ENCODE measurements at regions not wholly inside any gene's neighbourhood (a gene's known extent, or its start where the extent isn't known, plus 50 kb on each side); places are given as distances from the start of the nearest gene placed in this dataset.
"Not testable (repeated sequence)": the region's sequence is repeated elsewhere in the genome, so short reads cannot be mapped to it uniquely, and the experiment has no call there.

DNA sequence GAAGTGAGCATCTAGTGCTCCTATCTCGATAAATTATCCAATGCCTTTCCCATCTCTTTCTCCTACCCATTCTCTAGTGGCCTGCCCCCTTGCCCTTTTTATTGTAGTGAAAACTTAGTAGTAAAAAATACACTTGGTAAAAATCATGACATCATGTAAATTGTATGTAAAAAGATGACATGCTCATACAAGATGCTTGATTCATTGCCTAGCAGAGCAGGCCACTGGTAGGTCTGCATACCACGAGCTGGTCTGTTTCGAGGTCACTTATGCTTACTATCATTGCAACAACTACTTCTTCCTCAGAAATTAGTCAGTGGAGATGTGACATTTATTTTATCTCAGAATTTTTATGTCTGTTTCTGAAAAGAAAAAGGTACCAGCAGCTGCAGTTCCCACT lies 177.3 kb downstream of the C9orf152 start:
- Mint-ChIP-seq H3K4me3 (ENCODE audit: unreplicated experiment) (no peak overlapping the region), H3K9me3 (ENCODE audit: unreplicated experiment) (no peaks in the 10 kb centered on the region), H3K27ac (ENCODE audit: unreplicated experiment) (no peak overlapping the region), H3K27me3 (ENCODE audit: unreplicated experiment) (no peaks in the 10 kb centered on the region), H3K36me3 (ENCODE audit: unreplicated experiment) (peaks cover 1% of the 10 kb centered on the region), H3K4me1 (ENCODE audit: unreplicated experiment) (peaks cover 74% of the 10 kb centered on the region)
- no peak for DNase-seq (ENCODE audit: extremely low spot score, unreplicated experiment)
- TF ChIP-seq CTCF (IDR thresholded peaks at IDR 0.05): no peak

GRCh38 chr9:110031511-110032173 lies 176.3 kb downstream of the C9orf152 start:
- DNase-seq (ENCODE audit: extremely low spot score, unreplicated experiment): no peak
- H3K9me3 Mint-ChIP-seq (ENCODE audit: unreplicated experiment): no peaks in the 10 kb centered on the region
- H3K27me3 Mint-ChIP-seq (ENCODE audit: unreplicated experiment): no peaks in the 10 kb centered on the region
- TF ChIP-seq CTCF (IDR thresholded peaks at IDR 0.05): no peak
- H3K36me3 Mint-ChIP-seq (ENCODE audit: unreplicated experiment): no peaks in the 10 kb centered on the region
- H3K4me3 Mint-ChIP-seq (ENCODE audit: unreplicated experiment): no peak overlapping the region
- peak overlapping the region; percentile 39 for H3K27ac Mint-ChIP-seq (ENCODE audit: unreplicated experiment)
- peaks cover 68% of the 10 kb centered on the region for H3K4me1 Mint-ChIP-seq (ENCODE audit: unreplicated experiment)

DNA sequence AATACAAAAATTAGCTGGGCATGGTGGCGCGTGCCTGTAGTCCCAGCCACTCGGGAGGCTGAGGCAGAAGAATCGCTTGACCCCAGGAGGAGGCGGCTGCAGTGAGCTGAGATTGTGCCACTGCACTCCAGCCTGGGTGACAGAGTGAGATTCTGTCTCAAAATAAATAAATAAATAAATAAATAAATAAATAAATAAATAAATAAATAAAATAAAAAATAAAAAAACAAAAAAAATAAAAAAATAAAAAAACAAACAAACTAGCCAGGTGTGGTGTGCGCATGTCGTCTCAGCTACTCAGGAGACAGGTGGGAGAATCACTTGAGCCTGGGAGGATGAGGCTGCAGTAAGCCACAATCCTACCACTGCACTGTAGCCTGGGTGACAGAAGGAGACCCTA lies 175.4 kb downstream of the C9orf152 start:
- H3K4me1 Mint-ChIP-seq (ENCODE audit: unreplicated experiment): peaks cover 62% of the 10 kb centered on the region
- H3K36me3 Mint-ChIP-seq (ENCODE audit: unreplicated experiment); H3K27me3 Mint-ChIP-seq (ENCODE audit: unreplicated experiment); H3K27ac Mint-ChIP-seq (ENCODE audit: unreplicated experiment); H3K9me3 Mint-ChIP-seq (ENCODE audit: unreplicated experiment); H3K4me3 Mint-ChIP-seq (ENCODE audit: unreplicated experiment); DNase-seq (ENCODE audit: extremely low spot score, unreplicated experiment): not testable (repeated sequence)

DNA sequence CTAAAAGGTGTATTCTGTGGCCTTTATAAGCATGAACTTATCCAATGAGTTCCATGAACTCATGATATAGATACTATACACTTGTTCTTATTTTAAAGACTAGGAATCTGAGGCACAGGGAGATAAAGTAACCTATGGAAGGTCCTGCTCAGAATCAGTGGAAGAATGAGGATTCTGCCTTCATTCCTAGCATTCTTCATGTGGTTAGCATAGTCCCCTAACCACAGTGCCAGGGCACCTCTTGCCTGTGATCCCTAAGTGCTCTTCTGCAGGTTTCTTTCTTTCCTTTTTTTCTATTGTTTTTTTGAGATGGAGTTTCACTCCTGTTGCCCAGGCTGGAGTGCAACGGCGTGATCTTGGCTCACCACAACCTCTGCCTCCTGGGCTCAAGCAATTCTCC lies 174.1 kb downstream of the C9orf152 start:
- Mint-ChIP-seq H3K9me3 (ENCODE audit: unreplicated experiment) (no peaks in the 10 kb centered on the region), H3K27me3 (ENCODE audit: unreplicated experiment) (no peaks in the 10 kb centered on the region), H3K27ac (ENCODE audit: unreplicated experiment) (peak overlapping the region; percentile 50), H3K36me3 (ENCODE audit: unreplicated experiment) (no peaks in the 10 kb centered on the region), H3K4me3 (ENCODE audit: unreplicated experiment) (no peak overlapping the region), H3K4me1 (ENCODE audit: unreplicated experiment) (peaks cover 49% of the 10 kb centered on the region)
- DNase-seq (ENCODE audit: extremely low spot score, unreplicated experiment): no peak
- no peak for TF ChIP-seq CTCF (IDR thresholded peaks at IDR 0.05)

- Mint-ChIP-seq H3K4me1 (ENCODE audit: unreplicated experiment) (peaks cover 31% of the 10 kb centered on the region), H3K27ac (ENCODE audit: unreplicated experiment) (no peak overlapping the region), H3K27me3 (ENCODE audit: unreplicated experiment) (no peaks in the 10 kb centered on the region), H3K4me3 (ENCODE audit: unreplicated experiment) (no peak overlapping the region), H3K9me3 (ENCODE audit: unreplicated experiment) (no peaks in the 10 kb centered on the region), H3K36me3 (ENCODE audit: unreplicated experiment) (no peaks in the 10 kb centered on the region)
- TF ChIP-seq CTCF (IDR thresholded peaks at IDR 0.05): no peak
- no peak for DNase-seq (ENCODE audit: extremely low spot score, unreplicated experiment)
Measured at GRCh38 chr9:110036286-110036685, 171.7 kb downstream of the C9orf152 start.

- H3K27ac Mint-ChIP-seq (ENCODE audit: unreplicated experiment): peak overlapping the region; percentile 43
- no peak for TF ChIP-seq CTCF (IDR thresholded peaks at IDR 0.05)
- no peaks in the 10 kb centered on the region for H3K9me3 Mint-ChIP-seq (ENCODE audit: unreplicated experiment)
Measured at GRCh38 chr9:110040788-110041187, 167.2 kb downstream of the C9orf152 start.

More at GRCh38 chr9:110040788-110041187, 167.2 kb downstream of the C9orf152 start:
- no peaks in the 10 kb centered on the region for H3K36me3 Mint-ChIP-seq (ENCODE audit: unreplicated experiment)
- H3K4me3 Mint-ChIP-seq (ENCODE audit: unreplicated experiment): no peak overlapping the region
- peaks cover 15% of the 10 kb centered on the region for H3K4me1 Mint-ChIP-seq (ENCODE audit: unreplicated experiment)
- DNase-seq (ENCODE audit: extremely low spot score, unreplicated experiment): no peak
- H3K27me3 Mint-ChIP-seq (ENCODE audit: unreplicated experiment): no peaks in the 10 kb centered on the region

Measured in osteocyte (in vitro differentiated cells).